H1 (cell line): ENCODE measurements at regions not wholly inside any gene's neighbourhood (a gene's known extent, or its start where the extent isn't known, plus 50 kb on each side); places are given as distances from the start of the nearest gene placed in this dataset.

Experiments
- CTCF ChIA-PET: fragments of 300-600 bp; sonication (Branson Sonifier 250); formaldehyde crosslinking; loops from one replicate; lab custom pipeline; 2021; ENCODE audit not compliant: partially characterized antibody; lab: Charles Lee
- POLR2A ChIA-PET: fragments of 300-600 bp; sonication (Branson Sonifier 250); formaldehyde crosslinking; loops from one replicate; lab custom pipeline; 2021; ENCODE audit warnings: inconsistent platforms; ENCODE audit not compliant: partially characterized antibody; lab: Charles Lee
- DNase-seq, 2 experiments: peaks; one replicate each; pipeline versions ENCODE4 v3.0.0 to v3.0.0-alpha.2; 2010 to 2022; ENCODE audit warnings: low spot score in 2 of 2, low read depth in 1 of 2, mixed read lengths in 1 of 2
- FAIRE-seq: peaks from 2 replicates; lab custom pipeline; 2011; peaks lifted over from hg19 to GRCh38; lab: Jason Lieb, UNC
- H2AFZ ChIP-seq: 2 replicates; pipeline ENCODE4 v1.8.1; 2012; ENCODE audit warnings: low read length, inconsistent platforms
- H2AK5ac ChIP-seq: 2 replicates; pipeline ENCODE4 v1.6.1; 2013; ENCODE audit warnings: low read depth, low read length
- H2BK120ac ChIP-seq: replicated peaks from 2 replicates; pipeline ENCODE3; 2013; ENCODE audit warnings: low read depth, low read length, inconsistent platforms
- H2BK12ac ChIP-seq: 2 replicates; pipeline ENCODE4 v1.6.1; 2013; ENCODE audit warnings: low read depth, low read length
- H2BK15ac ChIP-seq: 2 replicates; pipeline ENCODE4 v1.6.1; 2013; ENCODE audit warnings: low read length
- H2BK20ac ChIP-seq: 2 replicates; pipeline ENCODE4 v1.6.1; 2013; ENCODE audit warnings: low read length
- H2BK5ac ChIP-seq: 2 replicates; pipeline ENCODE4 v1.6.1; 2013; ENCODE audit warnings: low read depth, low read length
- H3K14ac ChIP-seq: 2 replicates; pipeline ENCODE4 v1.6.1; 2013; ENCODE audit warnings: inconsistent platforms; ENCODE audit not compliant: insufficient read length
- H3K18ac ChIP-seq: 2 replicates; pipeline ENCODE4 v1.6.1; 2013; ENCODE audit warnings: low read length; ENCODE audit errors: extremely low read depth
- H3K23ac ChIP-seq: 2 replicates; pipeline ENCODE4 v1.6.1; 2013; ENCODE audit warnings: inconsistent platforms; ENCODE audit not compliant: insufficient read length
- H3K23me2 ChIP-seq: 2 replicates; pipeline ENCODE4 v1.6.1; 2013; ENCODE audit warnings: low read depth, low read length
- H3K27ac ChIP-seq: 2 replicates; pipeline ENCODE4 v1.6.1; 2011; ENCODE audit warnings: low read depth, low read length, inconsistent platforms
- H3K27me3 ChIP-seq, 4 experiments: replicated peaks in 1 of 4; 1 replicate in 1 of 4; 2 replicates in 3 of 4; pipeline versions ENCODE4 v1.6.1 to v1.8.1; 2011 to 2013; ENCODE audit warnings: low read length in 3 of 4, mild to moderate bottlenecking in 3 of 4, inconsistent platforms in 2 of 4, mixed read lengths in 2 of 4, moderate library complexity in 1 of 4; ENCODE audit not compliant: control insufficient read depth in 3 of 4, insufficient read depth in 3 of 4; ENCODE audit errors: extremely low read depth in 1 of 4
- H3K36me3 ChIP-seq, 4 experiments: 2 replicates each; pipeline versions ENCODE4 v1.6.1 to v1.8.1; 2011 to 2013; ENCODE audit warnings: mild to moderate bottlenecking in 4 of 4, low read length in 3 of 4, moderate library complexity in 2 of 4, control low read depth in 1 of 4, inconsistent platforms in 1 of 4; ENCODE audit not compliant: insufficient read depth in 4 of 4, control insufficient read depth in 2 of 4
- H3K4ac ChIP-seq: replicated peaks from 2 replicates; pipeline ENCODE3; 2013; ENCODE audit warnings: low read length, low read depth, mixed read lengths, inconsistent platforms; ENCODE audit not compliant: insufficient read length
- H3K4me1 ChIP-seq, 4 experiments: replicated peaks in 1 of 4; 1 replicate in 1 of 4; 2 replicates in 3 of 4; pipeline versions ENCODE4 v1.6.1 to v1.8.1; 2011 to 2013; ENCODE audit warnings: low read length in 3 of 4, inconsistent platforms in 2 of 4, mixed read lengths in 1 of 4; ENCODE audit not compliant: insufficient read depth in 4 of 4, control insufficient read depth in 3 of 4
- H3K4me2 ChIP-seq, 2 experiments: 2 replicates each; pipeline versions ENCODE4 v1.6.1 to v1.8.1; 2011 to 2013; ENCODE audit warnings: low read depth in 2 of 2, low read length in 2 of 2, control low read depth in 1 of 2, inconsistent platforms in 1 of 2, mild to moderate bottlenecking in 1 of 2; ENCODE audit not compliant: insufficient read depth in 1 of 2
- H3K4me3 ChIP-seq, 4 experiments: fragments of 200-600, 300-600 bp in 1 of 4; sonication (generic), shearing (Covaris generic), sonication (Bioruptor Twin) in 1 of 4; 2 replicates each; pipeline versions ENCODE4 v1.5.1 to v1.8.1; 2011 to 2016; ENCODE audit warnings: low read length in 4 of 4, low read depth in 3 of 4, control low read depth in 2 of 4, inconsistent platforms in 2 of 4, mild to moderate bottlenecking in 2 of 4, mixed read lengths in 1 of 4, moderate library complexity in 1 of 4; ENCODE audit not compliant: insufficient read depth in 2 of 4; ENCODE audit errors: extremely low read depth in 1 of 4
- H3K56ac ChIP-seq: replicated peaks from 2 replicates; pipeline ENCODE3; 2013; ENCODE audit warnings: low read depth, mild to moderate bottlenecking, mixed read lengths, low read length, inconsistent platforms; ENCODE audit not compliant: insufficient read length
- H3K79me1 ChIP-seq: 2 replicates; pipeline ENCODE4 v1.6.1; 2013; ENCODE audit warnings: low read depth, low read length, control low read depth
- H3K79me2 ChIP-seq, 2 experiments: 2 replicates each; pipeline versions ENCODE4 v1.6.1 to v1.8.1; 2012 to 2013; ENCODE audit warnings: low read length in 2 of 2, mild to moderate bottlenecking in 2 of 2, inconsistent platforms in 1 of 2; ENCODE audit not compliant: insufficient read depth in 2 of 2, control insufficient read depth in 1 of 2
- H3K9ac ChIP-seq, 4 experiments: replicated peaks in 1 of 4; 1 replicate in 1 of 4; 2 replicates in 3 of 4; pipeline versions ENCODE4 v1.6.1 to v1.8.1; 2011 to 2013; ENCODE audit warnings: low read depth in 3 of 4, low read length in 3 of 4, control low read depth in 2 of 4, mild to moderate bottlenecking in 2 of 4, moderate library complexity in 2 of 4, inconsistent platforms in 1 of 4; ENCODE audit errors: extremely low read depth in 1 of 4
- H3K9me3 ChIP-seq, 2 experiments: 2 replicates each; pipeline versions ENCODE4 v1.6.1 to v1.8.1; 2012 to 2013; ENCODE audit warnings: mild to moderate bottlenecking in 2 of 2, moderate library complexity in 2 of 2, control low read depth in 1 of 2, inconsistent platforms in 1 of 2, low read depth in 1 of 2, low read length in 1 of 2, mixed read lengths in 1 of 2; ENCODE audit not compliant: insufficient read depth in 2 of 2
- H4K20me1 ChIP-seq, 2 experiments: replicated peaks in 1 of 2; 2 replicates each; pipeline versions ENCODE3 to v1.8.1; 2011 to 2013; ENCODE audit warnings: inconsistent platforms in 2 of 2, low read length in 2 of 2, mild to moderate bottlenecking in 1 of 2; ENCODE audit not compliant: insufficient read depth in 2 of 2, control insufficient read depth in 1 of 2
- H4K5ac ChIP-seq: 2 replicates; pipeline ENCODE4 v1.6.1; 2013; ENCODE audit warnings: low read length, low read depth, mixed read lengths, inconsistent platforms; ENCODE audit not compliant: insufficient read length
- H4K8ac ChIP-seq: 2 replicates; pipeline ENCODE4 v1.8.0; 2013; ENCODE audit warnings: mild to moderate bottlenecking, moderate library complexity, low read length, inconsistent platforms; ENCODE audit not compliant: insufficient read depth; ENCODE audit errors: extremely low read depth
- H4K91ac ChIP-seq: replicated peaks from 2 replicates; pipeline ENCODE3; 2013; ENCODE audit warnings: low read length, mixed read lengths, inconsistent platforms; ENCODE audit not compliant: insufficient read length
- CEBPB ChIP-seq: IDR thresholded peaks from 2 replicates; pipeline ENCODE4 v1.6.1; 2012; ENCODE audit warnings: low read depth, low read length
- E2F6 ChIP-seq: IDR thresholded peaks from 2 replicates; pipeline ENCODE4 v1.6.1; 2012; ENCODE audit warnings: inconsistent platforms
- EP300 ChIP-seq, 2 experiments: IDR thresholded peaks; 1 replicate in 1 of 2; 2 replicates in 1 of 2; pipeline ENCODE4 v1.6.1; 2011 to 2012; ENCODE audit warnings: low read depth in 2 of 2, low read length in 2 of 2, mild to moderate bottlenecking in 2 of 2, borderline replicate concordance in 1 of 2, inconsistent platforms in 1 of 2, moderate library complexity in 1 of 2
- FOSL1 ChIP-seq: IDR thresholded peaks from 2 replicates; pipeline ENCODE4 v1.6.1; 2011; ENCODE audit warnings: mild to moderate bottlenecking, low read depth, low read length, moderate library complexity; ENCODE audit not compliant: insufficient read depth
- HDAC2 ChIP-seq, 2 experiments: fragments of 300-600 bp in 1 of 2; sonication (generic) in 1 of 2; IDR thresholded peaks; 2 replicates each; pipeline ENCODE4 v1.6.1; 2011 to 2012; ENCODE audit warnings: low read depth in 2 of 2, low read length in 2 of 2, mild to moderate bottlenecking in 2 of 2, moderate library complexity in 2 of 2, borderline replicate concordance in 1 of 2, inconsistent platforms in 1 of 2
- POLR2AphosphoS5 ChIP-seq: IDR thresholded peaks from 2 replicates; pipeline ENCODE4 v1.6.1; 2011; ENCODE audit warnings: low read depth, low read length
- POU5F1 ChIP-seq: IDR thresholded peaks from 2 replicates; pipeline ENCODE4 v1.6.1; 2011; ENCODE audit warnings: low read depth, mild to moderate bottlenecking, low read length, moderate library complexity
- SIN3A ChIP-seq, 2 experiments: IDR thresholded peaks in 1 of 2; conservative IDR thresholded peaks in 1 of 2; 2 replicates each; pipeline ENCODE4 v1.6.1; 2011 to 2012; ENCODE audit warnings: low read length in 2 of 2, improper control_type of control experiment in 1 of 2, low read depth in 1 of 2, mild to moderate bottlenecking in 1 of 2
- SUZ12 ChIP-seq: fragments of 200-600 bp; sonication (generic); IDR thresholded peaks from 2 replicates; pipeline ENCODE4 v1.6.1; 2012; ENCODE audit warnings: mild to moderate bottlenecking, inconsistent platforms, low read length, moderate library complexity, mixed read lengths
- TCF12 ChIP-seq: IDR thresholded peaks from 2 replicates; pipeline ENCODE4 v1.6.1; 2011; ENCODE audit warnings: low read depth, mild to moderate bottlenecking, low read length
- TEAD4 ChIP-seq: IDR thresholded peaks from 2 replicates; pipeline ENCODE4 v1.6.1; 2012; ENCODE audit warnings: low read depth, low read length, inconsistent platforms, mixed read lengths
- USF2 ChIP-seq: IDR thresholded peaks from 2 replicates; pipeline ENCODE4 v1.6.1; 2011; ENCODE audit warnings: low read length, improper control_type of control experiment
- WGBS, 2 experiments: shearing (Covaris generic) in 1 of 2; methylation state at CpG; one replicate each; pipeline versions ENCODE4 v1.1.6 to v1.1.7; 2013 to 2015; ENCODE audit warnings: low lambda C conversion rate in 2 of 2, mixed read lengths in 2 of 2, inconsistent platforms in 1 of 2, low coverage in 1 of 2, missing lambda C conversion rate in 1 of 2; ENCODE audit not compliant: insufficient replicate concordance in 2 of 2, insufficient coverage in 1 of 2, insufficient read length in 1 of 2; ENCODE audit errors: extremely low coverage in 1 of 2, missing lambda C conversion rate in 1 of 2; 5-methylcytosine and 5-hydroxymethylcytosine counted together

- Histone ChIP-seq H3K27me3 (no peaks in the 10 kb centered on the region), H3K9ac (no peak overlapping the region), H2BK12ac (no peak overlapping the region), H2AFZ (no peak overlapping the region), H2BK20ac (peak overlapping the region; percentile 35; the same call in 1 of the 2 replicates), H4K8ac (no peak overlapping the region), H3K23me2 (no peaks in the 10 kb centered on the region), H2BK120ac (no peak overlapping the region), H3K14ac (no peak overlapping the region), H2AK5ac (no peak overlapping the region), H3K4me2 (no peak overlapping the region), H2BK15ac (no peak overlapping the region), H3K4ac (no peak overlapping the region), H3K23ac (no peak overlapping the region), H3K79me2 (no peaks in the 10 kb centered on the region), H4K91ac (no peak overlapping the region), H3K9me3 (no peaks in the 10 kb centered on the region), H3K18ac (no peak overlapping the region), H3K36me3 (no peaks in the 10 kb centered on the region; a peak in 1 of 8 replicates), H3K56ac (no peak overlapping the region), H3K4me1 (peaks cover 2 to 14% (median 13%) of the 10 kb centered on the region in 4 experiments), H3K4me3 (no peak overlapping the region), H2BK5ac (no peak overlapping the region), H3K27ac (no peak overlapping the region), H4K20me1 (no peaks in the 10 kb centered on the region), H4K5ac (no peak overlapping the region), H3K79me1 (no peaks in the 10 kb centered on the region)
- WGBS, 2 experiments, result 87% methylated on average over 1 of the region's 1 CpG; no CpG with 5 or more reads in 1 of the 2 experiments
- DNase-seq (no peak), FAIRE-seq (no peak)
- TF ChIP-seq HDAC2 (IDR thresholded peaks at IDR 0.05; ENCODE audit: borderline replicate concordance in 1 of 2, low read depth in 2 of 2, low read length in 2 of 2) (no peak), E2F6 (no peak), FOSL1 (no peak), CEBPB (no peak), USF2 (no peak), TEAD4 (no peak), SUZ12 (no peak), EP300 (IDR thresholded peaks at IDR 0.05; ENCODE audit: borderline replicate concordance in 1 of 2, low read depth in 2 of 2, low read length in 2 of 2) (no peak), POLR2AphosphoS5 (no peak), POU5F1 (no peak), TCF12 (no peak), SIN3A (conservative IDR thresholded peaks at IDR 0.05 in 1 of 2, IDR thresholded peaks at IDR 0.05 in 1 of 2; ENCODE audit: low read depth in 1 of 2, low read length in 2 of 2) (no peak)
- ChIA-PET CTCF (interaction anchor here (0.6 to 2.3 kb wide), 3 partner anchors 12 to 65 kb away, joined by 3 to 11 read pairs (median 5); no protein-coding TSS in a partner anchor), POLR2A (no interaction called here)
These were observed 63.4 kb upstream of the PLEKHG3 start for GRCh38 chr14:64640839-64641238.
